ENCODE measurements at regions not wholly inside any gene's neighbourhood (a gene's known extent, or its start where the extent isn't known, plus 50 kb on each side); places are given as distances from the start of the nearest gene placed in this dataset.

- TF ChIP-seq SRF (IDR thresholded peaks at IDR 0.05; ENCODE audit: low read depth) (no peak), SIN3A (IDR thresholded peaks at IDR 0.05; ENCODE audit: low read depth) (no peak), SP1 (IDR thresholded peaks at IDR 0.05; ENCODE audit: low read depth) (no peak), CTCF (IDR thresholded peaks at IDR 0.05 in 2 of 3, conservative IDR thresholded peaks at IDR 0.05 in 1 of 3; ENCODE audit: borderline replicate concordance in 1 of 3, insufficient read depth in 1 of 3, low read depth in 2 of 3, low read length in 2 of 3) (no peak), EZH2 (IDR thresholded peaks at IDR 0.05) (no peak), POLR2AphosphoS5 (IDR thresholded peaks at IDR 0.05; ENCODE audit: low read depth, low read length) (no peak)
Observed at GRCh38 chr10:70939441-70940003, 51.2 kb upstream of the PCBD1 start.

All from HCT116 (cell line).